NCI-H226 (cell line): ENCODE measurements at regions not wholly inside any gene's neighbourhood (a gene's known extent, or its start where the extent isn't known, plus 50 kb on each side); places are given as distances from the start of the nearest gene placed in this dataset.

Experiments used
- DNase-seq: peaks from one replicate; pipeline ENCODE4 v3.0.0-alpha.2; 2015

- no peak for DNase-seq
Observed at GRCh38 chr1:55552636-55553035, 337.5 kb upstream of the USP24 start.

- no peak for DNase-seq
Observed at GRCh38 chr1:55547405-55547804, 332.2 kb upstream of the USP24 start.

GRCh38 chr1:55546553-55546952, 331.4 kb upstream of the USP24 start:
- no peak for DNase-seq

GRCh38 chr1:55544826-55545225, 329.7 kb upstream of the USP24 start:
- DNase-seq: no peak

GRCh38 chr1:55542901-55543504, 327.8 kb upstream of the USP24 start:
- DNase-seq: peak; percentile 41

GRCh38 chr1:55541296-55541695, 326.1 kb upstream of the USP24 start:
- no peak for DNase-seq

- no peak for DNase-seq
Observed at GRCh38 chr1:55539652-55540512, 324.7 kb upstream of the USP24 start.

GRCh38 chr1:55538428-55538827, 323.3 kb upstream of the USP24 start:
- no peak for DNase-seq

GRCh38 chr1:55536545-55536865, 321.3 kb upstream of the USP24 start:
- DNase-seq: no peak

- no peak for DNase-seq
Observed at GRCh38 chr1:55535724-55536544, 320.8 kb upstream of the USP24 start.

- no peak for DNase-seq
Observed at GRCh38 chr1:55534565-55535121, 319.5 kb upstream of the USP24 start.

GRCh38 chr1:55531644-55532043, 316.5 kb upstream of the USP24 start:
- no peak for DNase-seq

- no peak for DNase-seq
Observed at GRCh38 chr1:55530749-55531478, 315.8 kb upstream of the USP24 start.

GRCh38 chr1:55529017-55529416, 313.9 kb upstream of the USP24 start:
- DNase-seq: no peak

- DNase-seq: no peak
Observed at GRCh38 chr1:55527831-55528230, 312.7 kb upstream of the USP24 start.

- no peak for DNase-seq
Observed at GRCh38 chr1:55526716-55527115, 311.6 kb upstream of the USP24 start.

GRCh38 chr1:55524006-55524405, 308.8 kb upstream of the USP24 start:
- DNase-seq: no peak

- no peak for DNase-seq
Observed at GRCh38 chr1:55522982-55523381, 307.8 kb upstream of the USP24 start.

- DNase-seq: no peak
Observed at GRCh38 chr1:55522353-55522903, 307.3 kb upstream of the USP24 start.

- DNase-seq: no peak
Observed at GRCh38 chr1:55520861-55521260, 305.7 kb upstream of the USP24 start.

GRCh38 chr1:55519937-55520683, 304.9 kb upstream of the USP24 start:
- no peak for DNase-seq

GRCh38 chr1:55519276-55519675, 304.1 kb upstream of the USP24 start:
- no peak for DNase-seq
